D341Med (cell line): ENCODE measurements at regions not wholly inside any gene's neighbourhood (a gene's known extent, or its start where the extent isn't known, plus 50 kb on each side); places are given as distances from the start of the nearest gene placed in this dataset.
A peak's percentile ranks its signal among the peaks of the same experiment; 100 is the strongest.
"Not testable (repeated sequence)": the region's sequence is repeated elsewhere in the genome, so short reads cannot be mapped to it uniquely, and the experiment has no call there.

ENCODE experiments used
- DNase-seq: peaks from one replicate; pipeline ENCODE4 v3.0.0; 2012; ENCODE audit warnings: low spot score

- DNase-seq: not testable (repeated sequence)
Measured at GRCh38 chr20:25987928-25988560, 291.4 kb upstream of the ZNF337 start.

- peak; percentile 39 for DNase-seq
Measured at GRCh38 chr20:25987073-25987927, 290.6 kb upstream of the ZNF337 start.

GRCh38 chr20:25985597-25985996 is 288.9 kb upstream of the ZNF337 start:
- DNase-seq: no peak

- no peak for DNase-seq
Measured at GRCh38 chr20:25984933-25985332, 288.3 kb upstream of the ZNF337 start.

- DNase-seq: not testable (repeated sequence)
Measured at GRCh38 chr20:25982701-25983100, 286.0 kb upstream of the ZNF337 start.

GRCh38 chr20:25978450-25979190 is 282.0 kb upstream of the ZNF337 start:
- DNase-seq: not testable (repeated sequence)

GRCh38 chr20:25975816-25976215 is 279.2 kb upstream of the ZNF337 start:
- not testable (repeated sequence) for DNase-seq

GRCh38 chr20:25965203-25965602 is 268.6 kb upstream of the ZNF337 start:
- not testable (repeated sequence) for DNase-seq

- DNase-seq: not testable (repeated sequence)
Measured at GRCh38 chr20:25953876-25954275, 257.2 kb upstream of the ZNF337 start.

- DNase-seq: not testable (repeated sequence)
Measured at GRCh38 chr20:25935230-25935629, 238.6 kb upstream of the ZNF337 start.

GRCh38 chr20:25932806-25933205 is 236.2 kb upstream of the ZNF337 start:
- DNase-seq: not testable (repeated sequence)

- DNase-seq: not testable (repeated sequence)
Measured at GRCh38 chr20:25932170-25932569, 235.5 kb upstream of the ZNF337 start.

GRCh38 chr20:25902321-25902720 is 205.7 kb upstream of the ZNF337 start:
- not testable (repeated sequence) for DNase-seq

- DNase-seq: not testable (repeated sequence)
Measured at GRCh38 chr20:25898663-25899062, 202.0 kb upstream of the ZNF337 start.

GRCh38 chr20:25879096-25879495 is 182.4 kb upstream of the ZNF337 start:
- DNase-seq: not testable (repeated sequence)

GRCh38 chr20:25868650-25868979 is 172.0 kb upstream of the ZNF337 start:
- DNase-seq: not testable (repeated sequence)

- no peak for DNase-seq
Measured at GRCh38 chr20:25867776-25868649, 171.4 kb upstream of the ZNF337 start.

- not testable (repeated sequence) for DNase-seq
Measured at GRCh38 chr20:25867015-25867775, 170.5 kb upstream of the ZNF337 start.

- peak; percentile 84 for DNase-seq
Measured at GRCh38 chr20:25865715-25866656, 169.3 kb upstream of the ZNF337 start.
